H1 (cell line): ENCODE measurements at regions not wholly inside any gene's neighbourhood (a gene's known extent, or its start where the extent isn't known, plus 50 kb on each side); places are given as distances from the start of the nearest gene placed in this dataset.

Experiments used
- CTCF ChIA-PET: fragments of 300-600 bp; sonication (Branson Sonifier 250); formaldehyde crosslinking; loops from one replicate; lab custom pipeline; 2021; ENCODE audit not compliant: partially characterized antibody; lab: Charles Lee
- POLR2A ChIA-PET: fragments of 300-600 bp; sonication (Branson Sonifier 250); formaldehyde crosslinking; loops from one replicate; lab custom pipeline; 2021; ENCODE audit warnings: inconsistent platforms; ENCODE audit not compliant: partially characterized antibody; lab: Charles Lee
- DNase-seq, 2 experiments: peaks; one replicate each; pipeline versions ENCODE4 v3.0.0 to v3.0.0-alpha.2; 2010 to 2022; ENCODE audit warnings: low spot score in 2 of 2, low read depth in 1 of 2, mixed read lengths in 1 of 2
- FAIRE-seq: peaks from 2 replicates; lab custom pipeline; 2011; peaks lifted over from hg19 to GRCh38; lab: Jason Lieb, UNC
- H2AFZ ChIP-seq: 2 replicates; pipeline ENCODE4 v1.8.1; 2012; ENCODE audit warnings: low read length, inconsistent platforms
- H2AK5ac ChIP-seq: 2 replicates; pipeline ENCODE4 v1.6.1; 2013; ENCODE audit warnings: low read depth, low read length
- H2BK120ac ChIP-seq: replicated peaks from 2 replicates; pipeline ENCODE3; 2013; ENCODE audit warnings: low read depth, low read length, inconsistent platforms
- H2BK12ac ChIP-seq: 2 replicates; pipeline ENCODE4 v1.6.1; 2013; ENCODE audit warnings: low read depth, low read length
- H2BK15ac ChIP-seq: 2 replicates; pipeline ENCODE4 v1.6.1; 2013; ENCODE audit warnings: low read length
- H2BK20ac ChIP-seq: 2 replicates; pipeline ENCODE4 v1.6.1; 2013; ENCODE audit warnings: low read length
- H2BK5ac ChIP-seq: 2 replicates; pipeline ENCODE4 v1.6.1; 2013; ENCODE audit warnings: low read depth, low read length
- H3K14ac ChIP-seq: 2 replicates; pipeline ENCODE4 v1.6.1; 2013; ENCODE audit warnings: inconsistent platforms; ENCODE audit not compliant: insufficient read length
- H3K18ac ChIP-seq: 2 replicates; pipeline ENCODE4 v1.6.1; 2013; ENCODE audit warnings: low read length; ENCODE audit errors: extremely low read depth
- H3K23ac ChIP-seq: 2 replicates; pipeline ENCODE4 v1.6.1; 2013; ENCODE audit warnings: inconsistent platforms; ENCODE audit not compliant: insufficient read length
- H3K23me2 ChIP-seq: 2 replicates; pipeline ENCODE4 v1.6.1; 2013; ENCODE audit warnings: low read depth, low read length
- H3K27ac ChIP-seq: 2 replicates; pipeline ENCODE4 v1.6.1; 2011; ENCODE audit warnings: low read depth, low read length, inconsistent platforms
- H3K27me3 ChIP-seq, 4 experiments: replicated peaks in 1 of 4; 1 replicate in 1 of 4; 2 replicates in 3 of 4; pipeline versions ENCODE4 v1.6.1 to v1.8.1; 2011 to 2013; ENCODE audit warnings: low read length in 3 of 4, mild to moderate bottlenecking in 3 of 4, inconsistent platforms in 2 of 4, mixed read lengths in 2 of 4, moderate library complexity in 1 of 4; ENCODE audit not compliant: control insufficient read depth in 3 of 4, insufficient read depth in 3 of 4; ENCODE audit errors: extremely low read depth in 1 of 4
- H3K36me3 ChIP-seq, 4 experiments: 2 replicates each; pipeline versions ENCODE4 v1.6.1 to v1.8.1; 2011 to 2013; ENCODE audit warnings: mild to moderate bottlenecking in 4 of 4, low read length in 3 of 4, moderate library complexity in 2 of 4, control low read depth in 1 of 4, inconsistent platforms in 1 of 4; ENCODE audit not compliant: insufficient read depth in 4 of 4, control insufficient read depth in 2 of 4
- H3K4ac ChIP-seq: replicated peaks from 2 replicates; pipeline ENCODE3; 2013; ENCODE audit warnings: low read length, low read depth, mixed read lengths, inconsistent platforms; ENCODE audit not compliant: insufficient read length
- H3K4me1 ChIP-seq, 4 experiments: replicated peaks in 1 of 4; 1 replicate in 1 of 4; 2 replicates in 3 of 4; pipeline versions ENCODE4 v1.6.1 to v1.8.1; 2011 to 2013; ENCODE audit warnings: low read length in 3 of 4, inconsistent platforms in 2 of 4, mixed read lengths in 1 of 4; ENCODE audit not compliant: insufficient read depth in 4 of 4, control insufficient read depth in 3 of 4
- H3K4me2 ChIP-seq, 2 experiments: 2 replicates each; pipeline versions ENCODE4 v1.6.1 to v1.8.1; 2011 to 2013; ENCODE audit warnings: low read depth in 2 of 2, low read length in 2 of 2, control low read depth in 1 of 2, inconsistent platforms in 1 of 2, mild to moderate bottlenecking in 1 of 2; ENCODE audit not compliant: insufficient read depth in 1 of 2
- H3K4me3 ChIP-seq, 4 experiments: fragments of 200-600, 300-600 bp in 1 of 4; sonication (generic), shearing (Covaris generic), sonication (Bioruptor Twin) in 1 of 4; 2 replicates each; pipeline versions ENCODE4 v1.5.1 to v1.8.1; 2011 to 2016; ENCODE audit warnings: low read length in 4 of 4, low read depth in 3 of 4, control low read depth in 2 of 4, inconsistent platforms in 2 of 4, mild to moderate bottlenecking in 2 of 4, mixed read lengths in 1 of 4, moderate library complexity in 1 of 4; ENCODE audit not compliant: insufficient read depth in 2 of 4; ENCODE audit errors: extremely low read depth in 1 of 4
- H3K56ac ChIP-seq: replicated peaks from 2 replicates; pipeline ENCODE3; 2013; ENCODE audit warnings: low read depth, mild to moderate bottlenecking, mixed read lengths, low read length, inconsistent platforms; ENCODE audit not compliant: insufficient read length
- H3K79me1 ChIP-seq: 2 replicates; pipeline ENCODE4 v1.6.1; 2013; ENCODE audit warnings: low read depth, low read length, control low read depth
- H3K79me2 ChIP-seq, 2 experiments: 2 replicates each; pipeline versions ENCODE4 v1.6.1 to v1.8.1; 2012 to 2013; ENCODE audit warnings: low read length in 2 of 2, mild to moderate bottlenecking in 2 of 2, inconsistent platforms in 1 of 2; ENCODE audit not compliant: insufficient read depth in 2 of 2, control insufficient read depth in 1 of 2
- H3K9ac ChIP-seq, 4 experiments: replicated peaks in 1 of 4; 1 replicate in 1 of 4; 2 replicates in 3 of 4; pipeline versions ENCODE4 v1.6.1 to v1.8.1; 2011 to 2013; ENCODE audit warnings: low read depth in 3 of 4, low read length in 3 of 4, control low read depth in 2 of 4, mild to moderate bottlenecking in 2 of 4, moderate library complexity in 2 of 4, inconsistent platforms in 1 of 4; ENCODE audit errors: extremely low read depth in 1 of 4
- H3K9me3 ChIP-seq, 2 experiments: 2 replicates each; pipeline versions ENCODE4 v1.6.1 to v1.8.1; 2012 to 2013; ENCODE audit warnings: mild to moderate bottlenecking in 2 of 2, moderate library complexity in 2 of 2, control low read depth in 1 of 2, inconsistent platforms in 1 of 2, low read depth in 1 of 2, low read length in 1 of 2, mixed read lengths in 1 of 2; ENCODE audit not compliant: insufficient read depth in 2 of 2
- H4K20me1 ChIP-seq, 2 experiments: replicated peaks in 1 of 2; 2 replicates each; pipeline versions ENCODE3 to v1.8.1; 2011 to 2013; ENCODE audit warnings: inconsistent platforms in 2 of 2, low read length in 2 of 2, mild to moderate bottlenecking in 1 of 2; ENCODE audit not compliant: insufficient read depth in 2 of 2, control insufficient read depth in 1 of 2
- H4K5ac ChIP-seq: 2 replicates; pipeline ENCODE4 v1.6.1; 2013; ENCODE audit warnings: low read length, low read depth, mixed read lengths, inconsistent platforms; ENCODE audit not compliant: insufficient read length
- H4K8ac ChIP-seq: 2 replicates; pipeline ENCODE4 v1.8.0; 2013; ENCODE audit warnings: mild to moderate bottlenecking, moderate library complexity, low read length, inconsistent platforms; ENCODE audit not compliant: insufficient read depth; ENCODE audit errors: extremely low read depth
- H4K91ac ChIP-seq: replicated peaks from 2 replicates; pipeline ENCODE3; 2013; ENCODE audit warnings: low read length, mixed read lengths, inconsistent platforms; ENCODE audit not compliant: insufficient read length
- ASH2L ChIP-seq: fragments of 200-600, 300-600 bp; sonication (generic); IDR thresholded peaks from one replicate; pipeline ENCODE4 v1.7.1; 2017; ENCODE audit warnings: low read length
- CBX8 ChIP-seq: fragments of 300-800, 300-1000 bp; sonication (generic); IDR thresholded peaks from 2 replicates; pipeline ENCODE4 v1.7.1; 2016; ENCODE audit warnings: low read depth, low read length, borderline replicate concordance
- EGR1 ChIP-seq: IDR thresholded peaks from 2 replicates; pipeline ENCODE4 v1.6.1; 2011; ENCODE audit warnings: low read depth, low read length, borderline replicate concordance
- EP300 ChIP-seq, 2 experiments: IDR thresholded peaks; 1 replicate in 1 of 2; 2 replicates in 1 of 2; pipeline ENCODE4 v1.6.1; 2011 to 2012; ENCODE audit warnings: low read depth in 2 of 2, low read length in 2 of 2, mild to moderate bottlenecking in 2 of 2, borderline replicate concordance in 1 of 2, inconsistent platforms in 1 of 2, moderate library complexity in 1 of 2
- EZH2 ChIP-seq: fragments of 200-600 bp; sonication (generic); IDR thresholded peaks from 2 replicates; pipeline ENCODE4 v1.7.1; 2012; ENCODE audit warnings: low read depth, mild to moderate bottlenecking, moderate library complexity, low read length, inconsistent platforms; ENCODE audit not compliant: severe bottlenecking
- FOSL1 ChIP-seq: IDR thresholded peaks from 2 replicates; pipeline ENCODE4 v1.6.1; 2011; ENCODE audit warnings: mild to moderate bottlenecking, low read depth, low read length, moderate library complexity; ENCODE audit not compliant: insufficient read depth
- GABPA ChIP-seq: IDR thresholded peaks from 2 replicates; pipeline ENCODE4 v1.6.1; 2011; ENCODE audit warnings: mild to moderate bottlenecking, low read length, moderate library complexity, borderline replicate concordance; ENCODE audit not compliant: insufficient read depth
- PHF8 ChIP-seq: fragments of 200-600 bp; sonication (generic); conservative IDR thresholded peaks from 2 replicates; pipeline ENCODE4 v1.7.1; 2012; ENCODE audit warnings: low read depth, mild to moderate bottlenecking, inconsistent platforms, low read length, moderate library complexity
- RBBP5 ChIP-seq: IDR thresholded peaks from 2 replicates; pipeline ENCODE4 v1.7.1; 2012; ENCODE audit warnings: low read depth, mild to moderate bottlenecking, inconsistent platforms, low read length, moderate library complexity, borderline replicate concordance
- RFX5 ChIP-seq: IDR thresholded peaks from 2 replicates; pipeline ENCODE4 v1.6.1; 2011; ENCODE audit warnings: low read depth, low read length, improper control_type of control experiment, borderline replicate concordance
- RNF2 ChIP-seq: fragments of 200-900, 300-1000 bp; sonication (generic); IDR thresholded peaks from 2 replicates; pipeline ENCODE4 v1.7.1; 2016; ENCODE audit warnings: borderline replicate concordance, low read depth, mild to moderate bottlenecking, antibody characterized with exemption, low read length; ENCODE audit not compliant: poor library complexity, severe bottlenecking; ENCODE audit errors: missing control alignments
- RXRA ChIP-seq: IDR thresholded peaks from 2 replicates; pipeline ENCODE4 v1.6.1; 2011; ENCODE audit warnings: low read depth, mild to moderate bottlenecking, low read length, moderate library complexity; ENCODE audit not compliant: insufficient read depth
- SIN3A ChIP-seq, 2 experiments: IDR thresholded peaks in 1 of 2; conservative IDR thresholded peaks in 1 of 2; 2 replicates each; pipeline ENCODE4 v1.6.1; 2011 to 2012; ENCODE audit warnings: low read length in 2 of 2, improper control_type of control experiment in 1 of 2, low read depth in 1 of 2, mild to moderate bottlenecking in 1 of 2
- YY1 ChIP-seq: IDR thresholded peaks from 2 replicates; pipeline ENCODE4 v1.6.1; 2011; ENCODE audit warnings: low read depth, mild to moderate bottlenecking, low read length
- WGBS, 2 experiments: shearing (Covaris generic) in 1 of 2; methylation state at CpG; one replicate each; pipeline versions ENCODE4 v1.1.6 to v1.1.7; 2013 to 2015; ENCODE audit warnings: low lambda C conversion rate in 2 of 2, mixed read lengths in 2 of 2, inconsistent platforms in 1 of 2, low coverage in 1 of 2, missing lambda C conversion rate in 1 of 2; ENCODE audit not compliant: insufficient replicate concordance in 2 of 2, insufficient coverage in 1 of 2, insufficient read length in 1 of 2; ENCODE audit errors: extremely low coverage in 1 of 2, missing lambda C conversion rate in 1 of 2; 5-methylcytosine and 5-hydroxymethylcytosine counted together

DNA sequence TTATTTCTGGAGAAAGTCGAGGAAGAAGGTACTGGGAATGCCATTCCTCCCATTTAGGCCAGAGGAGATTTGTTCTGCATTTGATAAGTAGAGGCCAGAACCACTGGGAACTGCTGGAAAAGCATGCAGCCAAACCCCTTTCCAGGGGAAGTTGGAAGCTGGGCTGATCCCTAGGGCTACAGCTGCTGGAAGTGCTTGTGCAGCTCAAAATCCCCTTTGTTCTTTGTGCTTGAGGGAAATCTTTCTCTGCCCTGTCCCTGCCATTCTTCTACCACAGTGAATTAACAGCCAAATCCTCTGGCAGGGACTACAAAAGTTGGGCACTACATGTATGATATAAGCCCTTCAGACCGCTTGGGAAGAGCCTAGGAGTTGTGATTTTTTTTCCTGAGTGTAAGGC is 734.1 kb downstream of the LRRIQ3 start:
- H3K56ac ChIP-seq: no peak overlapping the region
- WGBS, 2 experiments: 84% methylated on average over 2 of the region's 2 CpGs; no CpG with 5 or more reads in 1 of the 2 experiments
- TF ChIP-seq GABPA: no peak
- no peak for TF ChIP-seq RNF2
- TF ChIP-seq PHF8: no peak
- no peak for TF ChIP-seq ASH2L
- TF ChIP-seq CBX8: no peak
- no peak for TF ChIP-seq EP300 (IDR thresholded peaks at IDR 0.05; ENCODE audit: borderline replicate concordance in 1 of 2, low read depth in 2 of 2, low read length in 2 of 2)
- TF ChIP-seq EGR1: no peak
- no peak for TF ChIP-seq SIN3A (conservative IDR thresholded peaks at IDR 0.05 in 1 of 2, IDR thresholded peaks at IDR 0.05 in 1 of 2; ENCODE audit: low read depth in 1 of 2, low read length in 2 of 2)
- TF ChIP-seq RBBP5: no peak
- TF ChIP-seq YY1: no peak
- no peak for TF ChIP-seq EZH2
- TF ChIP-seq RXRA: no peak
- no peak for TF ChIP-seq RFX5
- TF ChIP-seq FOSL1: no peak

More for the DNA sequence above, 734.1 kb downstream of the LRRIQ3 start:
- no peak overlapping the region for H3K23ac ChIP-seq
- no peak overlapping the region for H4K5ac ChIP-seq
- no peaks in the 10 kb centered on the region for H3K23me2 ChIP-seq
- no peak overlapping the region for H2BK5ac ChIP-seq
- H3K4ac ChIP-seq: no peak overlapping the region
- no peaks in the 10 kb centered on the region for H3K27me3 ChIP-seq
- no peaks in the 10 kb centered on the region for H4K20me1 ChIP-seq
- H3K79me2 ChIP-seq: no peaks in the 10 kb centered on the region
- H2AK5ac ChIP-seq: no peak overlapping the region
- no peak overlapping the region for H2BK15ac ChIP-seq
- POLR2A ChIA-PET: no interaction called here
- H3K18ac ChIP-seq: no peak overlapping the region
- H3K9me3 ChIP-seq: no peaks in the 10 kb centered on the region
- CTCF ChIA-PET: no interaction called here
- H3K9ac ChIP-seq: no peak overlapping the region
- H2AFZ ChIP-seq: 0 out of 2 replicates have a peak overlapping the region, but pooled peaks have one; percentile 64
- DNase-seq (no peak), FAIRE-seq (no peak)
- H3K4me1 ChIP-seq: no peaks in the 10 kb centered on the region
- no peak overlapping the region for H2BK12ac ChIP-seq
- H3K4me2 ChIP-seq: no peak overlapping the region
- no peak overlapping the region for H3K4me3 ChIP-seq
- no peak overlapping the region for H4K91ac ChIP-seq
- H2BK120ac ChIP-seq: no peak overlapping the region
- H3K36me3 ChIP-seq: no peaks in the 10 kb centered on the region
- no peaks in the 10 kb centered on the region for H3K79me1 ChIP-seq
- H3K27ac ChIP-seq: no peak overlapping the region
- no peak overlapping the region for H4K8ac ChIP-seq
- H3K14ac ChIP-seq: no peak overlapping the region
- H2BK20ac ChIP-seq: no peak overlapping the region
